ENCODE measurements at regions not wholly inside any gene's neighbourhood (a gene's known extent, or its start where the extent isn't known, plus 50 kb on each side); places are given as distances from the start of the nearest gene placed in this dataset.

DNA sequence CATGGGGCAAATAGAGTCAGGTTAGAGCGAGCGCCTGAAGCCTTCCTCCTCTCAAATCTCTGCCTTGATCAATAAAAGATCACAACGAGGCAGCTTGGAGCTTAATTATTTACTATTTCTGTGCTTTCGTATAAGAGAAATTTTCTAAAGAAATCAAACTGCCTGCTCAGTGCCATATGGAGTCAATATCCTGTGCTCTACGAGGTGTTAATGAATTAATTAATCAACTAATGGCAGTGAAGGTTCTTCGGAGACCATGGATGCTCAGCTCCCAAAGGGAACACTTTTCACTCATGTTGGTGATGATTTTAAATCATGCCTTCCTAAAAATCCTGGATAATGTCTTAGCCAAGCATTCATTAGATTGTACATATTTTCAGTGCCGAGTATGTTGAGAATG is 153.5 kb upstream of the PPP2R3A start:
- no peak overlapping the region for H3K4me3 ChIP-seq (ENCODE audit: low read depth, low read length)
- DNase-seq (ENCODE audit: low read depth) = no peak
- TF ChIP-seq POLR2A (IDR thresholded peaks at IDR 0.05; ENCODE audit: extremely low read depth, insufficient read length) = no peak
- TF ChIP-seq, protein P1, sequence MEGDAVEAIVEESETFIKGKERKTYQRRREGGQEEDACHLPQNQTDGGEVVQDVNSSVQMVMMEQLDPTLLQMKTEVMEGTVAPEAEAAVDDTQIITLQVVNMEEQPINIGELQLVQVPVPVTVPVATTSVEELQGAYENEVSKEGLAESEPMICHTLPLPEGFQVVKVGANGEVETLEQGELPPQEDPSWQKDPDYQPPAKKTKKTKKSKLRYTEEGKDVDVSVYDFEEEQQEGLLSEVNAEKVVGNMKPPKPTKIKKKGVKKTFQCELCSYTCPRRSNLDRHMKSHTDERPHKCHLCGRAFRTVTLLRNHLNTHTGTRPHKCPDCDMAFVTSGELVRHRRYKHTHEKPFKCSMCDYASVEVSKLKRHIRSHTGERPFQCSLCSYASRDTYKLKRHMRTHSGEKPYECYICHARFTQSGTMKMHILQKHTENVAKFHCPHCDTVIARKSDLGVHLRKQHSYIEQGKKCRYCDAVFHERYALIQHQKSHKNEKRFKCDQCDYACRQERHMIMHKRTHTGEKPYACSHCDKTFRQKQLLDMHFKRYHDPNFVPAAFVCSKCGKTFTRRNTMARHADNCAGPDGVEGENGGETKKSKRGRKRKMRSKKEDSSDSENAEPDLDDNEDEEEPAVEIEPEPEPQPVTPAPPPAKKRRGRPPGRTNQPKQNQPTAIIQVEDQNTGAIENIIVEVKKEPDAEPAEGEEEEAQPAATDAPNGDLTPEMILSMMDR (IDR thresholded peaks at IDR 0.05; ENCODE audit: low read depth, low read length) = no peak
- TF ChIP-seq MYC (IDR thresholded peaks at IDR 0.05; ENCODE audit: low read depth, low read length) = no peak
- TF ChIP-seq, protein P2, sequence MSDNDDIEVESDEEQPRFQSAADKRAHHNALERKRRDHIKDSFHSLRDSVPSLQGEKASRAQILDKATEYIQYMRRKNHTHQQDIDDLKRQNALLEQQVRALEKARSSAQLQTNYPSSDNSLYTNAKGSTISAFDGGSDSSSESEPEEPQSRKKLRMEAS (IDR thresholded peaks at IDR 0.05; ENCODE audit: low read depth, low read length) = no peak

DNA sequence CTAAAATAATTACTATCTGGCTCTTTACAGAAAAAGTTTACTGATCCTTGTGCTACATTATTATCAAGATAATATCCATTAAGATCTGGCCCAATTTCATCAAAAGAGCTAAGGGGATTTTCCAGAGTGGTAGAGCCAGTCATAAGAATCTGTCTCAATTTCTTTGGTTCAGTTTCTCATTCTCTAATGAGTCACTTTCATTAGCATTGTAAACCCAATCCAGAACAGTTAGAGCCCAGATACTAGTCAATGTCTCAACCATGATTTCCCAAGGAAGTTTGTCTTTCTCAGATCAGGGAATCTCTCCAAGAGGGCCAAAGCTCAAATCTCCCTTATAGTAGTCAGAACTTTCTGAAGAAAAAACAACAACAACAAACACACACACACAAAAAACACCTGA is 131.1 kb upstream of the PPP2R3A start:
- DNase-seq (ENCODE audit: low read depth) = no peak
- H3K4me3 ChIP-seq (ENCODE audit: low read depth, low read length) = no peak overlapping the region
- TF ChIP-seq POLR2A (IDR thresholded peaks at IDR 0.05; ENCODE audit: extremely low read depth, insufficient read length) (no peak), MYC (IDR thresholded peaks at IDR 0.05; ENCODE audit: low read depth, low read length) (no peak)
- TF ChIP-seq, protein P2 (IDR thresholded peaks at IDR 0.05; ENCODE audit: low read depth, low read length) = no peak
- TF ChIP-seq, protein P1 (IDR thresholded peaks at IDR 0.05; ENCODE audit: low read depth, low read length) = no peak

- H3K4me3 ChIP-seq (ENCODE audit: low read depth, low read length) = no peak overlapping the region
- TF ChIP-seq, protein P1 (IDR thresholded peaks at IDR 0.05; ENCODE audit: low read depth, low read length) = no peak
- TF ChIP-seq MYC (IDR thresholded peaks at IDR 0.05; ENCODE audit: low read depth, low read length) (no peak), POLR2A (IDR thresholded peaks at IDR 0.05; ENCODE audit: extremely low read depth, insufficient read length) (no peak)
- TF ChIP-seq, protein P2 (IDR thresholded peaks at IDR 0.05; ENCODE audit: low read depth, low read length) = no peak
- DNase-seq (ENCODE audit: low read depth) = no peak
Measured at GRCh38 chr3:135837977-135838631, 127.4 kb upstream of the PPP2R3A start.

DNA sequence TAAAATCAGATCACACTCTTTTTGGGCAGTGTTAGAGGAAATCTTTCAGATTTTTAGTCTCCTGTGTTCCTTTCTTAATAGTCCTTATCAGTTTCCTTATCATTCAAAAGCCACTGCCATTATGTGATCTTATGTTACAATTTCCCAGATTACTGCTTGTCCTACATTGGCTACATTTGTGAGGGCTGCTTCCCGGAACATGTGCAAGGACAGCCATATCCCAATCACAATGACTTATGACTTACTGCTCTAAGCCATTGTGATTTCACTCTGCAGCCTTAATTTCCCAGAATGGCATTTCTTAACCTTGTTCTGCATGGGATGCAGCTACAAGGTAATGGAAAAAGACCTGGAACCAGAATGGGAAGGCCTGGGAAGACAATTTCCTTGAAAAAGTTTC is 125.1 kb upstream of the PPP2R3A start:
- H3K4me3 ChIP-seq (ENCODE audit: low read depth, low read length) = no peak overlapping the region
- TF ChIP-seq MYC (IDR thresholded peaks at IDR 0.05; ENCODE audit: low read depth, low read length) (no peak), POLR2A (IDR thresholded peaks at IDR 0.05; ENCODE audit: extremely low read depth, insufficient read length) (no peak)
- TF ChIP-seq, protein P1 (IDR thresholded peaks at IDR 0.05; ENCODE audit: low read depth, low read length) = no peak
- TF ChIP-seq, protein P2 (IDR thresholded peaks at IDR 0.05; ENCODE audit: low read depth, low read length) = no peak

GRCh38 chr3:135844386-135844785 is 121.1 kb upstream of the PPP2R3A start:
- H3K4me3 ChIP-seq (ENCODE audit: low read depth, low read length) = no peak overlapping the region
- no peak for DNase-seq (ENCODE audit: low read depth)
- TF ChIP-seq, protein P1 (IDR thresholded peaks at IDR 0.05; ENCODE audit: low read depth, low read length) = no peak
- TF ChIP-seq POLR2A (IDR thresholded peaks at IDR 0.05; ENCODE audit: extremely low read depth, insufficient read length) (no peak), MYC (IDR thresholded peaks at IDR 0.05; ENCODE audit: low read depth, low read length) (no peak)
- TF ChIP-seq, protein P2 (IDR thresholded peaks at IDR 0.05; ENCODE audit: low read depth, low read length) = no peak

More for the DNA sequence above, 125.1 kb upstream of the PPP2R3A start:
- DNase-seq (ENCODE audit: low read depth) = no peak
